ENCODE measurements at regions not wholly inside any gene's neighbourhood (a gene's known extent, or its start where the extent isn't known, plus 50 kb on each side); places are given as distances from the start of the nearest gene placed in this dataset.
A peak's percentile ranks its signal among the peaks of the same experiment; 100 is the strongest.

DNA sequence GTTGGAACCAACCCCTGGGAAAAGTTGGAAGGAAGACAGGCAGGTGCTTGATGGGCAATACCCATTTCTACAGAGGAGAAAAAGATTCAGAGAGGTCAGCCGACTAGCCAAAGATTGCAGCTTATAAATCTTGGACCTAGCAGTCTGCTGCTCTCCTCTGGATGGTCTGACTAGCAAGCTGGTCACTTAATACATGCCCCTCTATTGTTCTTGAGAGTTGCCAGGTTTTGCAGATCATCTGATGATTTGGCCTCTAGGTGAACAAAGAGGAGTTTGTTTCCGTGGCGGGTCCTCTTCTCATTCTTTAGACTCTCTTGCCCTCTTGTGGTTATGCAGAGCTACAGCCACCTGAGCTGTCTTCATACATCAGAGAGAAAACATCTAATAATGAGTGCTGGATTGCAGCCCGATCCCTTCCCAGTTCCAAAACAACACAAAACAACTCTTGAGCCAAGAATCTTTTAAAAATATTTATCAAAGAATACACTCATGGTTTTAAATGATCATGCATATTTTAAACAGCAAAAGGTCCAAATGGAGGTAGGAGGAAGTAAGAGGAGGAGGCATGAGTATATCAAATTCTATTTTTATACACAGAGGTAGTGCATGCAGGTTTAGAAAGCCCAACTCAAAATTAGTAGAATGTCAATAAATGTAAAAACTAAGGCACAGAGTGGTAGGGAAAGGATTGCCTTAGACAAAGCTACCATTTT lies 115.7 kb downstream of the SLC30A10 start:
- no peak overlapping the region for H3K4me3 ChIP-seq (ENCODE audit: low read depth, low read length)
- no peak for DNase-seq (ENCODE audit: low read depth)
- peak; percentile 84 for TF ChIP-seq CTCF (IDR thresholded peaks at IDR 0.05; ENCODE audit: low read depth, low read length, missing control alignments)

GRCh38 chr1:219812086-219812485 lies 116.3 kb downstream of the SLC30A10 start:
- TF ChIP-seq CTCF (IDR thresholded peaks at IDR 0.05; ENCODE audit: low read depth, low read length, missing control alignments): no peak
- DNase-seq (ENCODE audit: low read depth): no peak

DNA sequence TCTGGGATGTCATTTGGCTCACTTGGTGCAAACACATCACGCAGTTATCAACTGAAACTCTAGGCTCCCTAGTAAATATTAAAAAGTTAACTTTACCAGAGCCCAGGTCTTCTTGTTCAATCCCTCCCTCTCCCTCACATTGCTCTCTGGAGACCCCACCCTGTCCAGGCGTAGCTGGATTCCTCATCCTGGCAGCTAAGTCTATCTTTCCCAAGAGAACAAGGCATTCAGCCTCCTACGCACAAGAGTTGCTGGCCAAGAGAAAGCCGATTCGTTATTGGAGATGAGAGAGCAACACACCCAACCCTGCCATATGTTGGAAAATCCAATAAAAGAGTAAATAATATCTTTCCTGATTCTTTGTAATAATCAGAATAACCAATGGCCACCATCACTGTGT lies 117.9 kb downstream of the SLC30A10 start:
- no peak overlapping the region for H3K4me3 ChIP-seq (ENCODE audit: low read depth, low read length)
- TF ChIP-seq CTCF (IDR thresholded peaks at IDR 0.05; ENCODE audit: low read depth, low read length, missing control alignments): no peak
- DNase-seq (ENCODE audit: low read depth): no peak

More at GRCh38 chr1:219812086-219812485, 116.3 kb downstream of the SLC30A10 start:
- H3K4me3 ChIP-seq (ENCODE audit: low read depth, low read length): no peak overlapping the region

DNA sequence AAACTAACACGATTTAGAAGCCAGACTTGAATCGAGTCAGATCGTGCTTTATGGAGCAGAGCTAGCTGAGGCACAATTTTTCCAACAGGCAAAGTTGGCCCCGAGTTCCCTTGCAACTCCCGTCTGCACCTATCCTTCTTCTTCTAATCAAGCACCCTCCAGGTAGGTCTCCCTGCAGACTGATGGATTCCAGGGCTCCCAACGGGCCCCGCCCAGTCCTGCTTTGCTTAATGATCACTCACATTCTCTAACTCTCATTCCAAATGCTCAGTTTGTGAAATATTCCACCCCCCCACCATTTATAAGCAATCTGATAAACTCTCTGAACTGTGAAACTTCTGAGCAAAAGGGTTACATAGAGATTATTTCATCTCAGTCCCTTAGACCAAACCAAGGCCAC lies 119.6 kb downstream of the SLC30A10 start:
- no peak for DNase-seq (ENCODE audit: low read depth)
- H3K4me3 ChIP-seq (ENCODE audit: low read depth, low read length): no peak overlapping the region
- no peak for TF ChIP-seq CTCF (IDR thresholded peaks at IDR 0.05; ENCODE audit: low read depth, low read length, missing control alignments)

- TF ChIP-seq CTCF (IDR thresholded peaks at IDR 0.05; ENCODE audit: low read depth, low read length, missing control alignments): no peak
- DNase-seq (ENCODE audit: low read depth): no peak
- no peak overlapping the region for H3K4me3 ChIP-seq (ENCODE audit: low read depth, low read length)
These were observed 121.7 kb downstream of the SLC30A10 start for GRCh38 chr1:219806642-219807041.

- DNase-seq (ENCODE audit: low read depth): no peak
- H3K4me3 ChIP-seq (ENCODE audit: low read depth, low read length): no peak overlapping the region
- TF ChIP-seq CTCF (IDR thresholded peaks at IDR 0.05; ENCODE audit: low read depth, low read length, missing control alignments): no peak
These were observed 122.3 kb downstream of the SLC30A10 start for GRCh38 chr1:219806020-219806419.

- TF ChIP-seq CTCF (IDR thresholded peaks at IDR 0.05; ENCODE audit: low read depth, low read length, missing control alignments): no peak
These were observed 123.2 kb downstream of the SLC30A10 start for GRCh38 chr1:219805191-219805590.

More at GRCh38 chr1:219805191-219805590, 123.2 kb downstream of the SLC30A10 start:
- no peak overlapping the region for H3K4me3 ChIP-seq (ENCODE audit: low read depth, low read length)
- no peak for DNase-seq (ENCODE audit: low read depth)
